ENCODE measurements at regions not wholly inside any gene's neighbourhood (a gene's known extent, or its start where the extent isn't known, plus 50 kb on each side); places are given as distances from the start of the nearest gene placed in this dataset.

- TF ChIP-seq EZH2 (IDR thresholded peaks at IDR 0.05) (no peak), ZNF274 (IDR thresholded peaks at IDR 0.05; ENCODE audit: low read depth, low read length) (no peak), EGR1 (IDR thresholded peaks at IDR 0.05; ENCODE audit: low read depth) (no peak), FOSL1 (IDR thresholded peaks at IDR 0.05; ENCODE audit: low read depth) (no peak), JUND (IDR thresholded peaks at IDR 0.05) (no peak), SRF (IDR thresholded peaks at IDR 0.05; ENCODE audit: low read depth) (no peak)
Measured at GRCh38 chr5:108433600-108433999, 51.7 kb upstream of the FBXL17 start (continued).

DNA sequence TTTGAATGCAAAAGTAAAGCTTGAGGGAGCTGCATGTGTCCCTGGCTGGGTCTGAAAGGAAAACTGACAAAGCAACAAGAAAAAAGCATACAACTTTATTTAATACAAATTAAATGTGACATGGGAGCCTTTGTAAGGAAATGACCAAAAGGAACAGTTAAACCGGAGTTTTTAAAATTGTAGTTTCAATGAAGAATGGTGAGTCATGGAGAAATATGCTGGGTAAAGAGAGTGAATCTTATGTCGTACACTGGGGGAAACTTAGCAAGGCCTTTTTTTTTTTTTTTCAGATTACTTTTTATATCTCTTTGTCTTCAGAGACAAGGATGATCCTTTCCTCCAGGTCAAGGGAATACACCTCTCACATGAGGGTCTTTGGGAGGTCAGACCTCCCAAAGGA is 50.1 kb upstream of the FBXL17 start:
- no peak for ATAC-seq
- intact Hi-C loops (cut with micrococcal nuclease), result no loop called here
- no peak overlapping the region for H2AFZ ChIP-seq (ENCODE audit: low read depth, low read length, poor library complexity, severe bottlenecking)
- no peak overlapping the region for H3K27ac ChIP-seq (ENCODE audit: low read depth, low read length)
- no peaks in the 10 kb centered on the region for H3K79me2 ChIP-seq (ENCODE audit: insufficient read depth, low read length)
- no peaks in the 10 kb centered on the region for H3K27me3 ChIP-seq (ENCODE audit: insufficient read depth, low read length)
- no peaks in the 10 kb centered on the region for H4K20me1 ChIP-seq (ENCODE audit: insufficient read depth)
- BruUV-seq (replicated peaks), result no TSS peak
- CTCF ChIA-PET, result no interaction called here
- no peaks in the 10 kb centered on the region for H3K9me2 ChIP-seq (ENCODE audit: insufficient read depth)
- H3K4me3 ChIP-seq (replicated peaks in 1 of 2; ENCODE audit: low read depth in 1 of 2, low read length in 2 of 2), result no peak overlapping the region
- H3K9ac ChIP-seq (ENCODE audit: low read length), result no peak overlapping the region
- H3K36me3 ChIP-seq (ENCODE audit: control insufficient read depth in 1 of 2, insufficient read depth in 2 of 2, low read length in 2 of 2), result no peaks in the 10 kb centered on the region; a peak in 1 of 4 replicates
- no peak for DNase-seq (ENCODE audit: low read depth, low spot score)
- H3K9me3 ChIP-seq (ENCODE audit: control insufficient read depth in 1 of 2, insufficient read depth in 1 of 2, low read depth in 1 of 2, low read length in 2 of 2), result no peaks in the 10 kb centered on the region
- no peaks in the 10 kb centered on the region for H3K4me1 ChIP-seq (ENCODE audit: control insufficient read depth in 1 of 2, insufficient read depth in 2 of 2, low read length in 2 of 2)
- POLR2A ChIA-PET, result no interaction called here
- TF ChIP-seq ZBTB33 (IDR thresholded peaks at IDR 0.05; ENCODE audit: extremely low read depth, insufficient replicate concordance, low read length), result no peak
- no peak for TF ChIP-seq RAD21 (IDR thresholded peaks at IDR 0.05; ENCODE audit: low read depth)
- TF ChIP-seq YY1 (IDR thresholded peaks at IDR 0.05; ENCODE audit: extremely low read depth, insufficient replicate concordance, low read depth, low read length), result no peak
- TF ChIP-seq CTCF (IDR thresholded peaks at IDR 0.05 in 2 of 3, conservative IDR thresholded peaks at IDR 0.05 in 1 of 3; ENCODE audit: borderline replicate concordance in 1 of 3, insufficient read depth in 1 of 3, low read depth in 2 of 3, low read length in 2 of 3), result no peak
- no peak for TF ChIP-seq SIN3A (IDR thresholded peaks at IDR 0.05; ENCODE audit: low read depth)
- TF ChIP-seq MAX (IDR thresholded peaks at IDR 0.05), result no peak
- no peak for TF ChIP-seq CEBPB (IDR thresholded peaks at IDR 0.05; ENCODE audit: low read depth)
- no peak for TF ChIP-seq ZNF274 (IDR thresholded peaks at IDR 0.05; ENCODE audit: low read depth, low read length)
- TF ChIP-seq CBX3 (IDR thresholded peaks at IDR 0.05; ENCODE audit: low read depth), result no peak
- no peak for TF ChIP-seq ELF1 (IDR thresholded peaks at IDR 0.05; ENCODE audit: borderline replicate concordance, low read depth)
- no peak overlapping the region for H3K4me2 ChIP-seq (ENCODE audit: low read length)
- RAD21 ChIA-PET (ENCODE audit: low non-redundant PET in 1 of 2, low total read pairs in 2 of 2, uncharacterized antibody in 2 of 2, unreplicated experiment in 2 of 2), result no interaction called here
